ENCODE measurements at regions not wholly inside any gene's neighbourhood (a gene's known extent, or its start where the extent isn't known, plus 50 kb on each side); places are given as distances from the start of the nearest gene placed in this dataset.

DNA sequence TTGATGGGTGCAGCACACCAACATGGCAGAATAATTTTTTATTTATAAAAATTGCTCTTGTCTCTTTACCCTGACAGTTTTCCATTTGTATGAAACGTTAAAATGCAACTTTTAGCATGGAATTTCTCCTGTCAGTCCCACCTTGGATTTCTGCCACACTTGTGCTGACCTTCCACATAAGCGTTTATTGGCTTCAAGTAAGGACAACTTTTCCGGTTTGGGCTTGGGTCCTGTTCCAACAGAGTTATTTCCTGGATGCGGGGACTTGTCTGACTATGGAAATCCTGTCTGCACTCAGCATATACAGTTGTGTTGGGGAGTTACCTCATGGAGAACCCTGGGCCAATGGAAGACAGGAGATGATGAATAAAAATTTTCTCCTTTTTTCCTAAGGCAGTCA lies 294.7 kb downstream of the NAF1 start:
- H3K36me3 Mint-ChIP-seq: no peaks in the 10 kb centered on the region
- TF ChIP-seq, protein P1, sequence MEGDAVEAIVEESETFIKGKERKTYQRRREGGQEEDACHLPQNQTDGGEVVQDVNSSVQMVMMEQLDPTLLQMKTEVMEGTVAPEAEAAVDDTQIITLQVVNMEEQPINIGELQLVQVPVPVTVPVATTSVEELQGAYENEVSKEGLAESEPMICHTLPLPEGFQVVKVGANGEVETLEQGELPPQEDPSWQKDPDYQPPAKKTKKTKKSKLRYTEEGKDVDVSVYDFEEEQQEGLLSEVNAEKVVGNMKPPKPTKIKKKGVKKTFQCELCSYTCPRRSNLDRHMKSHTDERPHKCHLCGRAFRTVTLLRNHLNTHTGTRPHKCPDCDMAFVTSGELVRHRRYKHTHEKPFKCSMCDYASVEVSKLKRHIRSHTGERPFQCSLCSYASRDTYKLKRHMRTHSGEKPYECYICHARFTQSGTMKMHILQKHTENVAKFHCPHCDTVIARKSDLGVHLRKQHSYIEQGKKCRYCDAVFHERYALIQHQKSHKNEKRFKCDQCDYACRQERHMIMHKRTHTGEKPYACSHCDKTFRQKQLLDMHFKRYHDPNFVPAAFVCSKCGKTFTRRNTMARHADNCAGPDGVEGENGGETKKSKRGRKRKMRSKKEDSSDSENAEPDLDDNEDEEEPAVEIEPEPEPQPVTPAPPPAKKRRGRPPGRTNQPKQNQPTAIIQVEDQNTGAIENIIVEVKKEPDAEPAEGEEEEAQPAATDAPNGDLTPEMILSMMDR (IDR thresholded peaks at IDR 0.05): no peak
- Histone ChIP-seq H4K20me1 (ENCODE audit: low read depth) (no peaks in the 10 kb centered on the region), H3K9ac (no peak overlapping the region), H3K4me2 (no peak overlapping the region), H2AFZ (replicated peaks) (no peak overlapping the region), H3K36me3 (no peaks in the 10 kb centered on the region), H3K4me3 (no peak overlapping the region), H3F3A (ENCODE audit: low read depth) (no peaks in the 10 kb centered on the region), H3K9me3 (ENCODE audit: low read depth) (no peaks in the 10 kb centered on the region), H3K27me3 (no peaks in the 10 kb centered on the region), H3K27ac (no peak overlapping the region), H3K79me2 (ENCODE audit: low read depth) (no peaks in the 10 kb centered on the region), H3K4me1 (no peaks in the 10 kb centered on the region)
- no peak for DNase-seq (ENCODE audit: low spot score)
- no peak overlapping the region for H3K27ac Mint-ChIP-seq
- no peaks in the 10 kb centered on the region for H3K4me1 Mint-ChIP-seq
- no peaks in the 10 kb centered on the region for H3K9me3 Mint-ChIP-seq
- H3K4me3 Mint-ChIP-seq: no peak overlapping the region
- no peaks in the 10 kb centered on the region for H3K27me3 Mint-ChIP-seq (ENCODE audit: insufficient read depth, low read depth)

DNA sequence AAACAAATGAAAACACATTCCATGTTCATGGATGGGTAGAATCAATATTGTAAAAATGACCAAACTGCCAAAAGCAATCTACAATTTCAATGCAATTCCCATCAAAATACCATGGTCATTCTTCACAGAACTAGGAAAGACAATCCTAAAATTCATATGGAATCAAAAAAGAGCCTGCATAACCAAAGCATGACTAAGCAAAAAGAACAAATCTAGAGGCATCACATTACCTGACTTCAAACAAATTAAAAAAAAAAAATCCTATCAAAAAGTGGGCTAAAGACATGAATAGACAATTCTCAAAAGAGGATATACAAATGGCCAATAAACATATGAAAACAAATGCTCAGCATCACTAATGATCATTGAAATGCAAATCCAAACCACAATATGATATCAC lies 297.5 kb downstream of the NAF1 start:
- H3K27me3 Mint-ChIP-seq (ENCODE audit: insufficient read depth, low read depth): no peaks in the 10 kb centered on the region
- Histone ChIP-seq H3K36me3 (no peaks in the 10 kb centered on the region), H3K4me1 (no peaks in the 10 kb centered on the region), H3K9ac (no peak overlapping the region), H2AFZ (replicated peaks) (no peak overlapping the region), H3K27ac (no peak overlapping the region), H3K9me3 (ENCODE audit: low read depth) (no peaks in the 10 kb centered on the region), H4K20me1 (ENCODE audit: low read depth) (no peaks in the 10 kb centered on the region), H3K27me3 (no peaks in the 10 kb centered on the region), H3F3A (ENCODE audit: low read depth) (no peaks in the 10 kb centered on the region), H3K79me2 (ENCODE audit: low read depth) (no peaks in the 10 kb centered on the region), H3K4me3 (no peak overlapping the region), H3K4me2 (no peak overlapping the region)
- no peak overlapping the region for H3K27ac Mint-ChIP-seq
- no peaks in the 10 kb centered on the region for H3K4me1 Mint-ChIP-seq
- no peaks in the 10 kb centered on the region for H3K36me3 Mint-ChIP-seq
- TF ChIP-seq EZH2phosphoT487 (IDR thresholded peaks at IDR 0.05): no peak
- TF ChIP-seq EZH2 (IDR thresholded peaks at IDR 0.05): no peak
- TF ChIP-seq, protein P1 (IDR thresholded peaks at IDR 0.05): no peak
- peaks cover 3% of the 10 kb centered on the region for H3K9me3 Mint-ChIP-seq
- no peak for DNase-seq (ENCODE audit: low spot score)
- H3K4me3 Mint-ChIP-seq: no peak overlapping the region

DNA sequence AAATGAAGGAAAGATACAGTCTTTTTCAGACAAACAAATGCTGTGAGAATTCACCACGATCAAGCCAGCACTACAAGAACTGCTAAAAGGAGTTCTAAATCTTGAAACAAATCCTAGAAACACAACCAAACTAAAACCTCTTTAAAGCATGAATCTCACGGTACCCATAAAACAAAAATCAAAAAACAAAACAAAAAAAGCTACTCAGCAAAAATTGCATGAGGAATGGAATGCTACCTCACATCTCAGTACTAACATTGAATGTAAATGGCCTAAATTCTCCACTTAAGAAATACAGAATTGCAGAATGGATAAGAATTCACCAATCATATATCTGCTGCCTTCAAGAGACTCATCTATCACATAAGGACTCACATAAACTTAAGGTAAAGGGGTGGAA lies 300.1 kb downstream of the NAF1 start:
- H3K4me3 ChIP-seq: no peak overlapping the region
- no peaks in the 10 kb centered on the region for H3K27me3 Mint-ChIP-seq (ENCODE audit: insufficient read depth, low read depth)
- no peaks in the 10 kb centered on the region for H3K4me1 Mint-ChIP-seq
- no peaks in the 10 kb centered on the region for H3K36me3 ChIP-seq
- H3K4me2 ChIP-seq: no peak overlapping the region
- no peaks in the 10 kb centered on the region for H3K4me1 ChIP-seq
- TF ChIP-seq EZH2 (IDR thresholded peaks at IDR 0.05): no peak
- no peak for TF ChIP-seq EZH2phosphoT487 (IDR thresholded peaks at IDR 0.05)
- TF ChIP-seq, protein P1 (IDR thresholded peaks at IDR 0.05): no peak
- H3K27me3 ChIP-seq: no peaks in the 10 kb centered on the region
- no peaks in the 10 kb centered on the region for H4K20me1 ChIP-seq (ENCODE audit: low read depth)
- H3K9ac ChIP-seq: no peak overlapping the region
- no peaks in the 10 kb centered on the region for H3K36me3 Mint-ChIP-seq
- no peaks in the 10 kb centered on the region for H3K9me3 ChIP-seq (ENCODE audit: low read depth)
- no peak overlapping the region for H3K27ac ChIP-seq
- H3F3A ChIP-seq (ENCODE audit: low read depth): no peaks in the 10 kb centered on the region
- H3K79me2 ChIP-seq (ENCODE audit: low read depth): no peaks in the 10 kb centered on the region
- H2AFZ ChIP-seq (replicated peaks): no peak overlapping the region
- H3K4me3 Mint-ChIP-seq: no peak overlapping the region
- DNase-seq (ENCODE audit: low spot score): no peak
- H3K9me3 Mint-ChIP-seq: peaks cover 3% of the 10 kb centered on the region
- no peak overlapping the region for H3K27ac Mint-ChIP-seq

DNA sequence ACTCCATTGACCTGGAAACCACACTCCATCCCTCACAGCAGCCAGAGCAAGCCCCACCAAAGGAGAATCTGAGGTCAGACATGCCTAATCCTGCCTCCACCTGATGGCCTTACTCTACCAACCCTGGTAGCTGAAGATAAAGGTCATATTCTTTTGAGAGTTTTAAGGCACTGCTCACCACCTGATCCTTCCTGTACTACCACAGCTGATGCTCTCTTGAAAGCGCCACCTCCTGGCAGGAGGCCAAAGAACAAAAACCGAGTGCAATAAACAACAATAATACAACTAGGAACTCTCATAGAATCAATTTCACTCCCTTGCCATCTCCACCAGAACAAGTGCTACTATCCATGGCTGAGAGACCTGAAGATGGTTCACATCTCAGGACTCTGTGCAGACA lies 301.6 kb downstream of the NAF1 start:
- Mint-ChIP-seq H3K4me1 (no peaks in the 10 kb centered on the region), H3K9me3 (peaks cover 3% of the 10 kb centered on the region), H3K27ac (no peak overlapping the region), H3K27me3 (ENCODE audit: insufficient read depth, low read depth) (no peaks in the 10 kb centered on the region), H3K4me3 (no peak overlapping the region), H3K36me3 (no peaks in the 10 kb centered on the region)
- Histone ChIP-seq H3K27me3 (no peaks in the 10 kb centered on the region), H3K79me2 (ENCODE audit: low read depth) (no peaks in the 10 kb centered on the region), H3K4me3 (no peak overlapping the region), H3K9ac (no peak overlapping the region), H4K20me1 (ENCODE audit: low read depth) (no peaks in the 10 kb centered on the region), H3K27ac (no peak overlapping the region), H3F3A (ENCODE audit: low read depth) (no peaks in the 10 kb centered on the region), H3K9me3 (ENCODE audit: low read depth) (no peaks in the 10 kb centered on the region), H3K4me2 (no peak overlapping the region), H3K36me3 (no peaks in the 10 kb centered on the region), H2AFZ (replicated peaks) (no peak overlapping the region), H3K4me1 (no peaks in the 10 kb centered on the region)
- DNase-seq (ENCODE audit: low spot score): no peak
- no peak for TF ChIP-seq EZH2 (IDR thresholded peaks at IDR 0.05)
- TF ChIP-seq, protein P1 (IDR thresholded peaks at IDR 0.05): peak; percentile 25
